GM18517 (cell line): ENCODE measurements at regions not wholly inside any gene's neighbourhood (a gene's known extent, or its start where the extent isn't known, plus 50 kb on each side); places are given as distances from the start of the nearest gene placed in this dataset.

ENCODE experiments used
- ATAC-seq: cut with Tn5 transposase; IDR thresholded peaks from one replicate; pipeline ENCODE4 v1.9.1; 2021; ENCODE audit warnings: mild to moderate bottlenecking, moderate library complexity; ENCODE audit not compliant: unreplicated experiment

GRCh38 chr2:123116595-123116994 lies 908.5 kb upstream of the CNTNAP5 start:
- ATAC-seq: no peak

DNA sequence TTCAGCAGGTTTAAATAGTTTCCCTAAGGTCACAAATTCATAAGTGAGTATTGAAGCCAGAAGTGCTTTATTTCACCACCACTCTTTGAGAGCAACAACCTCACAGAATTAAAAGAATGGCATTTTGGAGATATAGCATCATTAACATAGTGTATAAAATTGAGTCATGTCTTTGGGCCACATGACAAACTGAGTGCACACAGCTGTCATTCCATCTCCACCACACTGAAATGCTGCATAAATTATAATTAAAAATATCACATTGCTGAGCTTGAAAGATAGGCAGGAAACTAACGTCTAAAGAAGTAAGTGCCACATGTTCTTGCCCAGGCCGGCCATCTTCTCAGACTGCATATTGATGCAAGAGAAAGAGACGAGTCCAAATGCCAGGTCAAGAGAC lies 897.9 kb upstream of the CNTNAP5 start:
- ATAC-seq: no peak

DNA sequence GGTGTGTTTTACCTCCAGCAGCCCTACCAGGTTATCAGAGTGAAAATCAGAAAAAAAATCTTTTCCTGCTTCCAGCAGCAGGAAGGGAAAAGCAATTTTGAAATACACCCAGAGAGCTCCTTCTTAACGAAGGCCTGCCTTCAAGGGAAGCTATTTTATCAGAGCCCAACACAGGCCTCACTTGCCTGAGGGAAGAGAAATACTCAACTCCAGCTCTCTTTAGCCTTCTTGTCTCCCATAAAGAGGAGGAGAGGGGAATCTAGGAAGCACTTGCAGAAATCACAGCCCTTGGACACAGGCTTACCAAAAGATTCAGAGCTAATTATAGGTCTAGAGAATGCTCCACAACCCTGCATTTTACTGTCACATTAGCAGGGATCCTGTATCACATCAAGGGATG lies 896.1 kb upstream of the CNTNAP5 start:
- no peak for ATAC-seq

GRCh38 chr2:123136419-123136818 lies 888.7 kb upstream of the CNTNAP5 start:
- no peak for ATAC-seq

DNA sequence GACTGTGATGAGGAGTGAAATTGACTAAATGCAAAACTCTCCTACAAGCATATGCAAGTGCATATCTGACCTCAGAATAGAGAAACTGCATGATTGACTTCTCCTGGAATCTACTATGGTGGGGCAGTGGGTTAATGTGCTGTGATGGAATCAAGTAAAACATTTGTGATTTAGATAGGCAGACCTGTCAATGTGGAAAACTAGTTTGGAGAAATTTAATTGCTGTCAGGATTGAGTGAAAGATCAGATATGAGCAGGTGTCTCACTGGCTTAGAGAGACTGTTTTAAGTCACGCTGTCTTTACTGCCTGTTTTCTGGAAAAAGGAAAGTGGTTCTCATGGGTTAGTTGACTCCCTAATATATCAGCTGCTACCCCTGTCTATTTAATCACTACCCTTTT lies 881.0 kb upstream of the CNTNAP5 start:
- no peak for ATAC-seq

DNA sequence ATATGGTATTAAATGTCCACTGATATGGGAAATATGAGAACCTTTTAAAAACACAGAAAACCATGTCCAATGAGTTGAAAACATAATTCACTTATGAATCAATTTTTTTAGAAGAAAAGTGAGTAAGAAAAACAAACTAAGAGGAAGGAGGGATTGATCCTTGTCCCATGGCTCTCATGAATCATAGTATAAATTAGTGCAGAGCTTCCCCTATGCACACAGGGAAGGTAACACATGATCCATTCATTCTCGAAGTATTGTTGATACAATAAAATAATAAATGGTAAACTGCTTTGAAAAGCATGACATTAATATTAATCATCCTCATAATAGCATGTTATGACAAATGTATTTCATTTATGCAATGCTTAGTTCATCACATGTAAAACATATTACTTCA lies 872.0 kb upstream of the CNTNAP5 start:
- ATAC-seq: no peak

- no peak for ATAC-seq
These were observed 870.9 kb upstream of the CNTNAP5 start for GRCh38 chr2:123154195-123154594.

DNA sequence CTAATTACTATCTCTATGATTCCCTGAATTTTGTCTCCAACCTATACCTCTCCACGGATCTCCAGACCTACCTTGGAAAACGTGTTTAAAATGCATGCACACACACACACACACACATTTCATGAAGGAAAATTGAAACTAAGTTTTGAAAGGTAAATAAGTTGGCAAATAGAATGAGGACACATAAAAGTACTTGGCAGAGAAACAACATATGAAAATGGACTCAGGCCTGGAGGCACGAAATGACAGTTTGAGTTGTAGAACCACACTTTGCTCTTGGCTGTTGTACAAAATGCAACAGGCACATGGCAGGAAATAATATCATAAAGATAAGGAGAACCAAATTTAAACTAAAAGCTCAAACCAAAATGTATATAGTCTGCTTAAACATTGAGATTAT lies 868.1 kb upstream of the CNTNAP5 start:
- no peak for ATAC-seq

DNA sequence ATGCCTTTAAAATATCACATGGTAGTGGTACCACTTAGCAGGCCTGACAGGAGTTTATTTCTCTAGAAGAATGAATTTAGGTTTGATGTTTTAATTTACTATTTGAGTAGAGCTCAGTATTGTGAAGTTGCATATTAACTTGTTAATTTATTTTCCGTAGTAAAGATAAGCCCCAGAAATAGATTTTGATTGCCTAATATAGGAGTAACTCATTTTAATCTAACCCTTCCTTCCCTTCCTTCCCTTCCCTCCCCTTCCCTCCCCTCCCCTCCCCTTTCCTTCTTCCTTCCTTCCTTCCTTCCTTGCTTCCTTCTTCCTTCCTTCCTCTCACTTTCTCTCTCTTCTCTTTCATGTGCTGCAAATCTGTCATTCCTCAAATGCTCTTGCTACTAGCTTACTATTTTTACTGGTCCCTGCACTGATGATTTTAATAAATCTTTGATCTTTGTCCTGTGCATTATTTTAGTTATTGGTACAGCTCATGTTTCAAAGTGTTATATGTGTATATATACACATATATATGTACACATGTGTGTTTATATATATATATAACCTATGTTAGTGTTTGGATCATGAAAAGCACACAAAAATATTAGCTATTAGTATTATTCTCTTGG lies 862.6 kb upstream of the CNTNAP5 start:
- no peak for ATAC-seq

DNA sequence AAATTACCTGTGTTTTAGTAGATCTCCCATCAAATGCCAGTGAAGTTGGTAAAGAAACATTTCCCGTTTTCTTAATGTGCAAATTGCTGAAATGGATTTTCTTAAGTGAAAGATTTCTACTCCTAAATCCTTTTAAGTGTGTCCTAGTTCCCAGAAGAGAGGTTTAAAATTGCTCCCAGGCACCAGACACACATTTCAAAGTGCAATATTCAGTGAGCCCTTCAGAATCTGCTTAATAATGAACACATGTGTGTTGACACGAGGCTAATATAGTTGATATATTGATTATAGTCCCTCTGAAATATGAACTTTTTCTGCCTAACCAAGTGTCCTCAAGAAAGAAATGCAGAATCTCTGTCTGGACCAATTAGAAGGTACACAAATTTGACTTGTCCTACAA lies 861.7 kb upstream of the CNTNAP5 start:
- no peak for ATAC-seq

DNA sequence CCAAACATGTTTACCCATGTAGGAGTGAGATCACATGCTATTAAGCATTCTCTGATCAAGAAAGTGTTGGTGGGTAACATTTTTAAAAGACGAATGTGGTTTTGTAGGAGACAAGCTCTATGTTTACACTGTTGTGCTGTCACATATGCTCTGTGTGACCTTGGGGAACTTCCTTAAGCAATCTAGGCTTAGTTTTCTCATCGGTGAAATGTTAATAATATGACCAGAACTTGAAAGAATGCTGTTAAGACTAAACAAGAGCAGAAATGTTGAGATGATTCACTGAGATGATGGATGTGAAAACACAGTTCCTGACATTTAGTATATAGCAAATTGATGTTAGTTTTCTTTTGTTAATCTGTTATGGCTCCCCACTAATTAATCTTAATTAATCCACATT lies 860.9 kb upstream of the CNTNAP5 start:
- ATAC-seq: no peak

- ATAC-seq: no peak
These were observed 859.5 kb upstream of the CNTNAP5 start for GRCh38 chr2:123165616-123166015.

- no peak for ATAC-seq
These were observed 845.6 kb upstream of the CNTNAP5 start for GRCh38 chr2:123179526-123179925.

DNA sequence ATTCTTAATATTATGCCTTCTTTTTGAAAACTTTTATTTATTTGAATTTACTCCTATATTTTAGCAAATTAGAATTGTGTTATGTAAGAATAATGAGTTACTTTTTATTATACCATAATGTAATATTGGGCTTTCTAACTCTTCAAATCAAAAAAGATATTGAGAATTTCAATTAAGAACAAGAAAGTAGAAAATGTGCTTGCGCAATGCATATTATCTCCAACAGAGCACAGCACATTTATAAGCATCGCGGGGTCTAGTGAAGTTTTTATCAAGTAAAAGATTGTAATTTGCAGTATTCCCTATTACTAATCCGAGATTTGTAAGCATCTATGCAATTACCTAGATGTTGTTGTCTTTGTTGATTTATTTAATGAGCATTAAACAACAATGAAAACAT lies 829.1 kb upstream of the CNTNAP5 start:
- no peak for ATAC-seq

GRCh38 chr2:123200035-123200434 lies 825.1 kb upstream of the CNTNAP5 start:
- ATAC-seq: no peak

DNA sequence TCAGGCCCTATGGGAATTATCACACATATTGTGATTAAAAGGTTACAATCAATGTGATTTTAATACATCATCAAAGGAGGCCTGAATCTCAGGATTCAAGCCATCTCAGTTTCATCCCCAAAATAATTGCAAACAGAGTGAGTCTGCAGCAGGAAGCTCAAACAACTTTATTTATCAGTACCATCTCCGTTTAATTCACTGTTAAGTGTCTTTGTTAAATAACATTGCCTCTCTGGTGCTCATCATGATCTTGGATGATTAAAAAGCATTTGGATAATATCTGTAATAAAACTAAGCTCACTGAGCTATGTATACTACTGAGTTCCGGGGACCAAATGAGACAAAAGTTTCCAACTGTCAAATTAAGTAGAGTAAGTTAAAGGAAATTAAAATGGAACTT lies 817.8 kb upstream of the CNTNAP5 start:
- no peak for ATAC-seq

DNA sequence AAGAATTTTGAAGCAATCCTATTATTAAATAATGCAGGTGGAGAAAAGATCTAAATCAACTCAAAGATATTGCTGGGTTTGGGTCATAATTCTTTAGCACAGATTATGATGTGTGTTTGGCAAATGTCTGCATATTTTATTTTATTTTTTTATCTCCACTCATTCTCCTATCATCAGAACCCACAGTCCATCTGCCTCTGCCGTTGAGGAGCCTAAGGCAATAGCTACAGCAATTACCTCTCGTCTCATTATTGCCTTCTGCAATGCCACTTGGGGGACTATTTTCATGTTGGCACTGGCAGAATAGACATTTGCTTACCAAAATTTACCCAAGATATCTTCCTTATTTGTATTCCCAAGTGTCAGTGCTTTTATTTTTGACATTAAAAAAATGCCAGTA lies 815.9 kb upstream of the CNTNAP5 start:
- no peak for ATAC-seq

- ATAC-seq: no peak
These were observed 813.9 kb upstream of the CNTNAP5 start for GRCh38 chr2:123211181-123211580.

DNA sequence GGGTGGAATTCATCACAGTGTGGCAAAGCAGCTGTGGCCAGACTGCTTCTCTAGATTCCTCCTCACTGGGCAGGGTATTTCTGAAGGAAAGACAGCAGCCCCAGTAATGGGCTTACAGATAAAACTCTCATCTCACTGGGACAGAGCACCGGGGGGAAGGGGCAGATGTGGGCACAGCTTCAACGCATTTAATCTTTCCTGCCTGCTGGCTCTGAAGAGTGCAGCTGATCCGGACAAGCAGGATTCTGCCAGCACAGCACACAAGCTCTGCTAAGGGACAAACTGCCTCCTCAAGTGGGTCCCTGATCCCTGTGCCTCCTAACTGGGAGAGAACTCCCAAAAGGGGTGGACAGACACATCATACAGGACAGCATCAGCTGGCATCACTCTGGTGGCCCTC lies 779.9 kb upstream of the CNTNAP5 start:
- no peak for ATAC-seq

DNA sequence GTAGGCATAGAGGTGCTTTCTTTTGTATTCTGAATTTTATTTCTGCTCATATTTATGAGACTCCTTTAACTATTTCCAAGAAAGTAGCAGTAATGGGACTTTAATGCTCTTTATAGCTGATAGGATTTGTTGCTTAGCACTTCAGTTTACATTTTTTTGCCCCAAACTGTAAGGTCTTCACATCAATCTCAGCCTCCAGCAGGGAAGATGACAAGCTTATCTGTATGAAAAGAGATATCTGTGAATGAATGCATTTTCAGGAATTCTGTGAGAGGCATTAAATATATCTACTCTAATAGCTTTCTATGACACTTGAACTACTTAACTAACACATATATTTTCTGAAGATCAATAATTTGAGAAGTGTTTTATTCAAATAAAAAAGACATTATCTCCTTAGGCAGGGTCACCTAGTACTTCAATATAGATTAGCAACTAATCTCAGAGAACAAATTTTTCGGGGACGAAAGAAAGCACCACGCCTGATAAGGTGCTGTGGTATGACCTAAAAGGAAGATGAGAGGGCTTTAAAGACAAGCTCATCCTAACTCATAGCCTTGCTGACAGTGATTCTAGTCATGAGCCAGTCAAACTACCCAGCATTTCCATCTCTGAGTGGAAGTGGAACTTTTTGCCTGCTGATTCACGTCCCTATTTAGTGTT lies 766.1 kb upstream of the CNTNAP5 start:
- no peak for ATAC-seq

DNA sequence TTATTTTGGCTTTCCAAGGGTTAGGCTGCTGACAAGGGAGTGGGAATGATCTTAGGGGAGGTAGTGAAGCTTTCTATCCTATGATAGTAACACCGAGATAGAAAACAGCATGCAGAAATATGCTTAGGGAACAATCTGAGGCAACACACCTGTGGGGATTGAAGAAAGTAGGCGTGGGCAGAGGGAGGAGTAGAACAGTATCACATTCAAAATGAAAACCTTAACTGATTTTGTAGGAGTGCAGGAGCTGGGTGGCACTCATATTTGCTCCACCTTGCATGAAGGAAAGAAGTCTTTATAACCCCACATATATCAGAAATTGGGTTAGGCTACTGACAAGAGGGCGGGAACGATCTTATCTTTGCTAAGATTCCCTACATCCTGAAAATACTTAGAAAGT lies 762.2 kb upstream of the CNTNAP5 start:
- no peak for ATAC-seq

DNA sequence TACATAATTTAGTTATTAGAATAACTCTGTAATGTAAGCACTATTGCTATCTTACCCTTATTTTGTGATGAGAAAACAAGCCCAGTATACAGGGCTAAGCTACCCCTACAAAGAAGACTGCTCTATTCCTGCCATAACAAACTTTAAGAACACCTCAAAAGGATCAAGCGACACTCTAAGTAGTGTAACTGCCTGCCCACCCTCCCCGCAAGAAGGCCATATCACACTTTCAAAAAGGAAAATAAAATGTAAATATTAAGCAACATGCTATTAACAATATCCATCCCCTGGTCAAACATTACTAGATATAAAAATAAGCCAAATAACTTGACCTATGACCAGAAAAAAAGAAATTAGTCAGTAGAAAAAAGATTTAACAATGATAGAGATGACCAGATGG lies 741.7 kb upstream of the CNTNAP5 start:
- no peak for ATAC-seq

GRCh38 chr2:123303731-123304130 lies 721.4 kb upstream of the CNTNAP5 start:
- no peak for ATAC-seq
